ENCODE measurements at regions not wholly inside any gene's neighbourhood (a gene's known extent, or its start where the extent isn't known, plus 50 kb on each side); places are given as distances from the start of the nearest gene placed in this dataset.

DNA sequence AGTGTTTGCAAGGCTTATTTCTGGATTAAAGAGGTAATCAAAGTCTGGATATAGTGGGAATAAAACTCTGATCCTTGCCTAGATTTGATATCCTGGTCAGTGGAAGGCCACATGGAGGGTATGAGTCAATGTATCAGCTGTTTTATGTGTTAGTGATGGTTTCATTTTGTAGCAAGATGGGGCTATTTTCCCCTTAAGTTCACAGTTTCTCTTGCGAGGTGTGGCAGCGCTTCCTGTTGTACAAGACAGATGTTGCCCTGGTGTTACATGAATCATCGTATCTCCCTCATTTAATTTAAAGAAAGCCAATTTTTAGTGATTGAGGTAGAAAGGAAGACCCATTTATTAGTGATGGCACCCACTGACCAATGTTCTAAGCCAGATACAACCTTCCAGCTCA lies 220.2 kb downstream of the DUSP10 start:
- TF ChIP-seq ISL1 (CRISPR knock-in tag; IDR thresholded peaks at IDR 0.05), result no peak
- TF ChIP-seq, protein P1, sequence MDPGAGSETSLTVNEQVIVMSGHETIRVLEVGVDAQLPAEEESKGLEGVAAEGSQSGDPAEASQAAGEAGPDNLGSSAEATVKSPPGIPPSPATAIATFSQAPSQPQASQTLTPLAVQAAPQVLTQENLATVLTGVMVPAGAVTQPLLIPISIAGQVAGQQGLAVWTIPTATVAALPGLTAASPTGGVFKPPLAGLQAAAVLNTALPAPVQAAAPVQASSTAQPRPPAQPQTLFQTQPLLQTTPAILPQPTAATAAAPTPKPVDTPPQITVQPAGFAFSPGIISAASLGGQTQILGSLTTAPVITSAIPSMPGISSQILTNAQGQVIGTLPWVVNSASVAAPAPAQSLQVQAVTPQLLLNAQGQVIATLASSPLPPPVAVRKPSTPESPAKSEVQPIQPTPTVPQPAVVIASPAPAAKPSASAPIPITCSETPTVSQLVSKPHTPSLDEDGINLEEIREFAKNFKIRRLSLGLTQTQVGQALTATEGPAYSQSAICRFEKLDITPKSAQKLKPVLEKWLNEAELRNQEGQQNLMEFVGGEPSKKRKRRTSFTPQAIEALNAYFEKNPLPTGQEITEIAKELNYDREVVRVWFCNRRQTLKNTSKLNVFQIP (CRISPR knock-in tag; IDR thresholded peaks at IDR 0.05; ENCODE audit: borderline replicate concordance, low read depth), result no peak
- TF ChIP-seq ZFP3 (CRISPR knock-in tag; IDR thresholded peaks at IDR 0.05), result no peak
- no peak for TF ChIP-seq ZNF8 (CRISPR knock-in tag; IDR thresholded peaks at IDR 0.05)
- TF ChIP-seq ZC3H10 (CRISPR knock-in tag; IDR thresholded peaks at IDR 0.05), result no peak
- TF ChIP-seq, protein P2, sequence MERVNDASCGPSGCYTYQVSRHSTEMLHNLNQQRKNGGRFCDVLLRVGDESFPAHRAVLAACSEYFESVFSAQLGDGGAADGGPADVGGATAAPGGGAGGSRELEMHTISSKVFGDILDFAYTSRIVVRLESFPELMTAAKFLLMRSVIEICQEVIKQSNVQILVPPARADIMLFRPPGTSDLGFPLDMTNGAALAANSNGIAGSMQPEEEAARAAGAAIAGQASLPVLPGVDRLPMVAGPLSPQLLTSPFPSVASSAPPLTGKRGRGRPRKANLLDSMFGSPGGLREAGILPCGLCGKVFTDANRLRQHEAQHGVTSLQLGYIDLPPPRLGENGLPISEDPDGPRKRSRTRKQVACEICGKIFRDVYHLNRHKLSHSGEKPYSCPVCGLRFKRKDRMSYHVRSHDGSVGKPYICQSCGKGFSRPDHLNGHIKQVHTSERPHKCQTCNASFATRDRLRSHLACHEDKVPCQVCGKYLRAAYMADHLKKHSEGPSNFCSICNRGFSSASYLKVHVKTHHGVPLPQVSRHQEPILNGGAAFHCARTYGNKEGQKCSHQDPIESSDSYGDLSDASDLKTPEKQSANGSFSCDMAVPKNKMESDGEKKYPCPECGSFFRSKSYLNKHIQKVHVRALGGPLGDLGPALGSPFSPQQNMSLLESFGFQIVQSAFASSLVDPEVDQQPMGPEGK (CRISPR knock-in tag; IDR thresholded peaks at IDR 0.05; ENCODE audit: borderline replicate concordance), result no peak
- no peak for TF ChIP-seq TOX (CRISPR knock-in tag; IDR thresholded peaks at IDR 0.05; ENCODE audit: borderline replicate concordance)
- no peak for TF ChIP-seq ZNF565 (CRISPR knock-in tag; conservative IDR thresholded peaks at IDR 0.05; ENCODE audit: low read depth)
- no peak for TF ChIP-seq TCF4 (CRISPR knock-in tag; IDR thresholded peaks at IDR 0.05; ENCODE audit: borderline replicate concordance)
- TF ChIP-seq ARNTL (CRISPR knock-in tag; IDR thresholded peaks at IDR 0.05; ENCODE audit: borderline replicate concordance, low read depth), result no peak
- TF ChIP-seq, protein P3, sequence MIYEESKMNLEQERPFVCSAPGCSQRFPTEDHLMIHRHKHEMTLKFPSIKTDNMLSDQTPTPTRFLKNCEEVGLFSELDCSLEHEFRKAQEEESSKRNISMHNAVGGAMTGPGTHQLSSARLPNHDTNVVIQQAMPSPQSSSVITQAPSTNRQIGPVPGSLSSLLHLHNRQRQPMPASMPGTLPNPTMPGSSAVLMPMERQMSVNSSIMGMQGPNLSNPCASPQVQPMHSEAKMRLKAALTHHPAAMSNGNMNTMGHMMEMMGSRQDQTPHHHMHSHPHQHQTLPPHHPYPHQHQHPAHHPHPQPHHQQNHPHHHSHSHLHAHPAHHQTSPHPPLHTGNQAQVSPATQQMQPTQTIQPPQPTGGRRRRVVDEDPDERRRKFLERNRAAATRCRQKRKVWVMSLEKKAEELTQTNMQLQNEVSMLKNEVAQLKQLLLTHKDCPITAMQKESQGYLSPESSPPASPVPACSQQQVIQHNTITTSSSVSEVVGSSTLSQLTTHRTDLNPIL (CRISPR knock-in tag; IDR thresholded peaks at IDR 0.05; ENCODE audit: low read depth), result no peak
- no peak for TF ChIP-seq ESRRG (CRISPR knock-in tag; IDR thresholded peaks at IDR 0.05)
- TF ChIP-seq RARB (CRISPR knock-in tag; IDR thresholded peaks at IDR 0.05), result no peak
